GM13977 (cell line): ENCODE measurements at regions not wholly inside any gene's neighbourhood (a gene's known extent, or its start where the extent isn't known, plus 50 kb on each side); places are given as distances from the start of the nearest gene placed in this dataset.

ENCODE experiments used
- DNase-seq: peaks from one replicate; pipeline ENCODE4 v3.0.0; 2012; ENCODE audit warnings: low spot score
- in situ Hi-C: fragments of 300-500 bp; cut with MboI; formaldehyde crosslinking; loops from one replicate; pipeline ENCODE4 v1.12.0; 2022; ENCODE audit warnings: low sequenced_read_pairs, low pct_unique_long_range_greater_than_20kb, mixed read lengths, inconsistent platforms; ENCODE audit not compliant: unreplicated experiment
- TF ChIP-seq, protein P1 (sequence below): IDR thresholded peaks from 2 replicates; pipeline ENCODE4 v1.5.1; 2012; ENCODE audit warnings: mild to moderate bottlenecking, control low read depth; ENCODE audit not compliant: insufficient read depth; ENCODE audit errors: extremely low read depth, missing control alignments

GRCh38 chr10:29057822-29058331 lies 231.0 kb upstream of the LYZL1 start:
- in situ Hi-C loops = no loop called here
- TF ChIP-seq, protein P1, sequence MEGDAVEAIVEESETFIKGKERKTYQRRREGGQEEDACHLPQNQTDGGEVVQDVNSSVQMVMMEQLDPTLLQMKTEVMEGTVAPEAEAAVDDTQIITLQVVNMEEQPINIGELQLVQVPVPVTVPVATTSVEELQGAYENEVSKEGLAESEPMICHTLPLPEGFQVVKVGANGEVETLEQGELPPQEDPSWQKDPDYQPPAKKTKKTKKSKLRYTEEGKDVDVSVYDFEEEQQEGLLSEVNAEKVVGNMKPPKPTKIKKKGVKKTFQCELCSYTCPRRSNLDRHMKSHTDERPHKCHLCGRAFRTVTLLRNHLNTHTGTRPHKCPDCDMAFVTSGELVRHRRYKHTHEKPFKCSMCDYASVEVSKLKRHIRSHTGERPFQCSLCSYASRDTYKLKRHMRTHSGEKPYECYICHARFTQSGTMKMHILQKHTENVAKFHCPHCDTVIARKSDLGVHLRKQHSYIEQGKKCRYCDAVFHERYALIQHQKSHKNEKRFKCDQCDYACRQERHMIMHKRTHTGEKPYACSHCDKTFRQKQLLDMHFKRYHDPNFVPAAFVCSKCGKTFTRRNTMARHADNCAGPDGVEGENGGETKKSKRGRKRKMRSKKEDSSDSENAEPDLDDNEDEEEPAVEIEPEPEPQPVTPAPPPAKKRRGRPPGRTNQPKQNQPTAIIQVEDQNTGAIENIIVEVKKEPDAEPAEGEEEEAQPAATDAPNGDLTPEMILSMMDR = no peak
- no peak for DNase-seq

DNA sequence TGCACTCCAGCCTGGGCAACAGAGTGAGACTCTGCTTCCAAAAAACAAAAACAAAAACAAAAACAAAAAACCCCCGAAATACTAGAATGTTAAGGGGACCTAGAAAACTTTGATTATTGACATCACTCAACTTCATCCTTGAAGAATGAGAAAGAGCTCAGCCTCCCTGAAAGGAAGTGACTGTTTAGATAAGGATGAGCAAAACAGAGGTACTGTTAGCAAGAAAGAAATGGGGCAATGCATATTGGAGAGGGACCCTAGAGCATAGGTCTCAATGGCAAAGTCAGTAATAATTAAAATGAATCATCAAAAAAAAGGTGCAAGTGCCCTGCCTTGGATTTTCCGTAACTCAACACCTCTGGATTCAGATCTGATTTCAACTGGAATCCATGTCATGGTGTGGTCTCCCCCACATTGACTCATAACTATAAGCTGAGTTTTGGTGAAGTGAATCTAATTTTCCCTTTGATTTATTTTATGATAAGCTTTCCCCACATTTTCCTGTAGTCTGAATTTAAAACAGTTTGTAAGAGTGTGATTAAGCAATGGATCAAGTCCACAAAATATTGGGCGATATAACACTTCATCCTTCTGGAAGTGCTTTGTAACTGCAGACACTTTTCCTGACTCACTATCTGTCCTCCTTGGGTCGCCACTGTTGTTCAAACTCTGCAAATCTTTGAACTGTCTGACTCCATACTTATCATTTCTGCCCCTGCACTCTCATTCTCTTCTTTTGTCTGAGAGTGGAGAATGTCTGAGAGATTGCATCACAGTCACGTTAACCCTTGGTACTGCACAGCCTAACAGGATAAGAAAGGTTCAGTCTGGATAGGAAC lies 224.8 kb upstream of the LYZL1 start:
- DNase-seq = no peak
- TF ChIP-seq, protein P1 = no peak
- in situ Hi-C loops = no loop called here

- no peak for DNase-seq
- TF ChIP-seq, protein P1 = no peak
- in situ Hi-C loops = no loop called here
Observed at GRCh38 chr10:29064680-29065079, 224.2 kb upstream of the LYZL1 start.

DNA sequence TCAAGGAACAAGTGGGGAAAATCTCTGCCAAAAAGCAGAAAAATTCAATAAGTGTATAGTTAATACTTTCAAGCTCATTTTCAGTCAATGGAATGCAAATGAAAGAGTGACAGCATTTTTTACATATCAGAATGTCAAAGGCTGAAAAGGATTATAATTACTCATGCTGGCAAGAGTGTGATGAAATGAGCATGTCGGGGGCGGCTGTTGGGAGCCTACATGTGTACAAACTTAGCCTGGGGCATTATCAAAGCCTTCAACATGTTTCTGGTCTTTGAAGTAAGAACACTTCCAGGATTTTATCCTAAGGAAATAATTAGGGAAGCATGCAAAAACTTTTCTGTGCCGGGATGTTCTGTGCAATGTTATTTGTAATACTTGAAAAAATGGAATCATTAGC lies 221.7 kb upstream of the LYZL1 start:
- in situ Hi-C loops = no loop called here
- TF ChIP-seq, protein P1 = no peak
- no peak for DNase-seq

DNA sequence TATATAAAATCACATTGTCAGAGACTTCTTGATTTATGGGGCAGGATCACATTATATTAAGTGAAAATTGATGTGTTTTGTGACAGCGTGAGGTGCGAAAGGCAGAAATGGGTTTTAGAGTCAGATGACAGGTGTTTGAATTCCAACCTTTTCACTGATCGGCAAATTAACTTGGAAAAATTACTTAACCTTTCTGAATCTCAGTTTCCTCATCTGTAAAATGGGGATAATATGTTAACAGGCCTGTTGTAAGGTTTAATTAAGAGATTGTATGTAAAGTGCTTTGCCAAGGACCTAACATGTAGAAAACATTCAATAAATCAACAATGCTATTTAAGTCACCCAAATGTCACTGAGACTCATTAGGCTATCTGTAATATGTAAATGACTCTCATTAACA lies 221.2 kb upstream of the LYZL1 start:
- in situ Hi-C loops = no loop called here
- TF ChIP-seq, protein P1 = no peak
- no peak for DNase-seq

GRCh38 chr10:29068302-29068701 lies 220.6 kb upstream of the LYZL1 start:
- TF ChIP-seq, protein P1 = no peak
- in situ Hi-C loops = no loop called here

More at GRCh38 chr10:29068302-29068701, 220.6 kb upstream of the LYZL1 start:
- no peak for DNase-seq
